Liver (tissue), 8 donors: ENCODE measurements at regions not wholly inside any gene's neighbourhood (a gene's known extent, or its start where the extent isn't known, plus 50 kb on each side); places are given as distances from the start of the nearest gene placed in this dataset.

Experiments used
- DNase-seq: peaks from one replicate; pipeline ENCODE4 v3.0.0-alpha.2; 2017; ENCODE audit warnings: low spot score
- H3K27ac ChIP-seq, 2 donors: one replicate each; pipeline ENCODE4 v1.7.0; 2013; ENCODE audit warnings: inconsistent platforms in 2 of 2, low read length in 2 of 2, control low read depth in 1 of 2, low read depth in 1 of 2, mild to moderate bottlenecking in 1 of 2
- H3K27me3 ChIP-seq, 4 donors: one replicate each; pipeline versions ENCODE4 v1.6.1 to v1.7.0; 2013; ENCODE audit warnings: low read length in 3 of 4, inconsistent platforms in 1 of 4, mild to moderate bottlenecking in 1 of 4, moderate library complexity in 1 of 4; ENCODE audit not compliant: control insufficient read depth in 4 of 4, insufficient read depth in 4 of 4
- H3K36me3 ChIP-seq, 4 donors: one replicate each; pipeline versions ENCODE4 v1.6.1 to v1.7.0; 2013; ENCODE audit warnings: low read length in 3 of 4, mild to moderate bottlenecking in 3 of 4, low read depth in 1 of 4, moderate library complexity in 1 of 4; ENCODE audit not compliant: control insufficient read depth in 4 of 4, insufficient read depth in 3 of 4
- H3K4me1 ChIP-seq, 4 donors: one replicate each; pipeline versions ENCODE4 v1.6.1 to v1.7.0; 2013; ENCODE audit warnings: low read length in 3 of 4, mild to moderate bottlenecking in 3 of 4, moderate library complexity in 1 of 4; ENCODE audit not compliant: control insufficient read depth in 4 of 4, insufficient read depth in 4 of 4
- H3K4me3 ChIP-seq, 3 donors: one replicate each; pipeline versions ENCODE4 v1.6.1 to v1.7.0; 2013; ENCODE audit warnings: low read length in 3 of 3, control low read depth in 1 of 3, low read depth in 1 of 3, mild to moderate bottlenecking in 1 of 3
- H3K9ac ChIP-seq, 2 donors: one replicate each; pipeline ENCODE4 v1.7.0; 2013; ENCODE audit warnings: low read length in 2 of 2, mild to moderate bottlenecking in 2 of 2, moderate library complexity in 2 of 2, control low read depth in 1 of 2, low read depth in 1 of 2
- H3K9me3 ChIP-seq, 4 donors: one replicate each; pipeline versions ENCODE4 v1.6.1 to v1.7.0; 2013; ENCODE audit warnings: low read length in 3 of 4; ENCODE audit not compliant: control insufficient read depth in 4 of 4
- EGR1 ChIP-seq, 2 donors: IDR thresholded peaks; 2 replicates each; pipeline ENCODE4 v1.6.1; 2016 to 2018; ENCODE audit warnings: antibody characterized with exemption in 2 of 2, low read depth in 2 of 2
- FOXA1 ChIP-seq: IDR thresholded peaks from 2 replicates; pipeline ENCODE4 v1.6.1; 2016; ENCODE audit warnings: antibody characterized with exemption
- HNF4A ChIP-seq, 2 donors: conservative IDR thresholded peaks; 2 replicates each; pipeline ENCODE4 v1.6.1; 2016; ENCODE audit warnings: antibody characterized with exemption in 2 of 2, mild to moderate bottlenecking in 2 of 2
- HNF4G ChIP-seq: IDR thresholded peaks from 2 replicates; pipeline ENCODE4 v1.6.1; 2016; ENCODE audit warnings: antibody characterized with exemption
- NR2F2 ChIP-seq: IDR thresholded peaks from 2 replicates; pipeline ENCODE4 v1.6.1; 2016; ENCODE audit warnings: antibody characterized with exemption
- RXRA ChIP-seq, 2 donors: IDR thresholded peaks; 2 replicates each; pipeline ENCODE4 v1.6.1; 2017 to 2018; ENCODE audit warnings: antibody characterized with exemption in 2 of 2, mild to moderate bottlenecking in 1 of 2
- TAF1 ChIP-seq: conservative IDR thresholded peaks from 2 replicates; pipeline ENCODE4 v1.6.1; 2016; ENCODE audit warnings: antibody characterized with exemption, mild to moderate bottlenecking
- YY1 ChIP-seq: IDR thresholded peaks from 2 replicates; pipeline ENCODE4 v1.6.1; 2016; ENCODE audit warnings: antibody characterized with exemption, mild to moderate bottlenecking
- WGBS: extraction: QIAGEN DNeasy Blood & Tissue Kit; methylation state at CpG from one replicate; pipeline ENCODE4 v1.1.7; 2013; 5-methylcytosine and 5-hydroxymethylcytosine counted together
- TF ChIP-seq, protein P1 (sequence below): IDR thresholded peaks from 2 replicates; pipeline ENCODE4 v1.6.1; 2016; ENCODE audit warnings: antibody characterized with exemption
- TF ChIP-seq, protein P2 (sequence below): IDR thresholded peaks from 2 replicates; pipeline ENCODE4 v1.6.1; 2016; ENCODE audit warnings: antibody characterized with exemption
- TF ChIP-seq, protein P3 (sequence below): IDR thresholded peaks from 2 replicates; pipeline ENCODE4 v1.6.1; 2016; ENCODE audit warnings: antibody characterized with exemption, mild to moderate bottlenecking
- TF ChIP-seq, protein P4 (sequence below): fragments of 150-350 bp; IDR thresholded peaks from 2 replicates; pipeline ENCODE4 v1.5.1; 2017; ENCODE audit warnings: improper control_type of control experiment, low read depth, low read length; ENCODE audit not compliant: missing input control
- donor health status: healthy.
- donor health status: healthy.
- donor health status: healthy.
- donor health status: healthy.
- donor health status: healthy.

DNA sequence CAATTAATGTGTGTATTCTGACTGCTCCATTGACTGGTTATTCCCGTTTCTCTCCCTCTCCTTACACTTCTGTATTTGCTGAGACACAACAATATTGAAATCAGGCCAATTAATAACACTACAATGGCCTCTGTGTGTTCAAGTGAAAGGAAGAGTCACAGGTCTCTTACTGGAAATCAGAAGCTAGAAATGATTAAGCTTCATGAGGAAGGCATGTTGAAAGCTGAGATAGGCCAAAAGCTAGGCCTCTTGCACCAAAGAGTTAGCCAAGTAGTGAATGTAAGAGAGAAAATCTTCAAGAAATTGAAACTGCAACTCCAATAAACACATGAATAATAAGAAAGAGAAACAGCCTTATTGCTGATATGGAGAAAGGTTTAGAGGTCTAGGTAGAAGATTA lies 489.5 kb upstream of the CITED2 start:
- Histone ChIP-seq H3K4me1 (no peaks in the 10 kb centered on the region), H3K9ac (no peak overlapping the region), H3K9me3 (no peaks in the 10 kb centered on the region), H3K4me3 (no peak overlapping the region), H3K27ac (no peak overlapping the region), H3K36me3 (no peaks in the 10 kb centered on the region), H3K27me3 (no peaks in the 10 kb centered on the region)
- WGBS, result 81% methylated on average over 1 of the region's 1 CpG
- DNase-seq, result no peak
- TF ChIP-seq HNF4A (conservative IDR thresholded peaks at IDR 0.05) (no peak), YY1 (no peak), FOXA1 (no peak)
- TF ChIP-seq, protein P1, sequence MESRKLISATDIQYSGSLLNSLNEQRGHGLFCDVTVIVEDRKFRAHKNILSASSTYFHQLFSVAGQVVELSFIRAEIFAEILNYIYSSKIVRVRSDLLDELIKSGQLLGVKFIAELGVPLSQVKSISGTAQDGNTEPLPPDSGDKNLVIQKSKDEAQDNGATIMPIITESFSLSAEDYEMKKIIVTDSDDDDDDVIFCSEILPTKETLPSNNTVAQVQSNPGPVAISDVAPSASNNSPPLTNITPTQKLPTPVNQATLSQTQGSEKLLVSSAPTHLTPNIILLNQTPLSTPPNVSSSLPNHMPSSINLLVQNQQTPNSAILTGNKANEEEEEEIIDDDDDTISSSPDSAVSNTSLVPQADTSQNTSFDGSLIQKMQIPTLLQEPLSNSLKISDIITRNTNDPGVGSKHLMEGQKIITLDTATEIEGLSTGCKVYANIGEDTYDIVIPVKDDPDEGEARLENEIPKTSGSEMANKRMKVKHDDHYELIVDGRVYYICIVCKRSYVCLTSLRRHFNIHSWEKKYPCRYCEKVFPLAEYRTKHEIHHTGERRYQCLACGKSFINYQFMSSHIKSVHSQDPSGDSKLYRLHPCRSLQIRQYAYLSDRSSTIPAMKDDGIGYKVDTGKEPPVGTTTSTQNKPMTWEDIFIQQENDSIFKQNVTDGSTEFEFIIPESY, result no peak

DNA sequence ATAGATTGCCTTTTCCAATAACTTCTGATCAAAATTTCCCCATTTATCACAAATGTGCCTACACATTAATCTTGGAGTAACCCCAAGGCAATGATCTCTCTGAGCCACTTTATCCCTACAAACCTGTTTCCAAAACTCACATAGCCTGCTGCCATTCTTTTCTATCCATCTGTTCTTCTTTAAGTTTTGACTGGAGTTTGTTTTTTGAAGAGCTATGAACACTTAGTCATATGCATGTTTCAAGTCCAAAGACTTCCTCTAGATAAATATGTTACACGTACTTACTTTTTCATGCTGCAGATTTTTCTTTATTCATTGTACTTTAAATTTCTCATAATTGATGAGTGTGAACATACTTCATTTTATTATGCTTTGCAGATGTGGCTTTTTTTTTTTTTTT lies 488.9 kb upstream of the CITED2 start:
- TF ChIP-seq, protein P2, sequence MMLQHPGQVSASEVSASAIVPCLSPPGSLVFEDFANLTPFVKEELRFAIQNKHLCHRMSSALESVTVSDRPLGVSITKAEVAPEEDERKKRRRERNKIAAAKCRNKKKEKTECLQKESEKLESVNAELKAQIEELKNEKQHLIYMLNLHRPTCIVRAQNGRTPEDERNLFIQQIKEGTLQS, result no peak
- TF ChIP-seq NR2F2 (no peak), EGR1 (IDR thresholded peaks at IDR 0.05; ENCODE audit: low read depth in 2 of 2) (no peak)
- TF ChIP-seq, protein P1, result no peak
- no peaks in the 10 kb centered on the region for H3K9me3 ChIP-seq
- H3K36me3 ChIP-seq, result no peaks in the 10 kb centered on the region
- no peaks in the 10 kb centered on the region for H3K4me1 ChIP-seq
- no peak overlapping the region for H3K27ac ChIP-seq
- no peak overlapping the region for H3K9ac ChIP-seq
- H3K27me3 ChIP-seq, result no peaks in the 10 kb centered on the region
- H3K4me3 ChIP-seq, result no peak overlapping the region
- DNase-seq, result no peak
- 89% methylated on average over 1 of the region's 1 CpG for WGBS

DNA sequence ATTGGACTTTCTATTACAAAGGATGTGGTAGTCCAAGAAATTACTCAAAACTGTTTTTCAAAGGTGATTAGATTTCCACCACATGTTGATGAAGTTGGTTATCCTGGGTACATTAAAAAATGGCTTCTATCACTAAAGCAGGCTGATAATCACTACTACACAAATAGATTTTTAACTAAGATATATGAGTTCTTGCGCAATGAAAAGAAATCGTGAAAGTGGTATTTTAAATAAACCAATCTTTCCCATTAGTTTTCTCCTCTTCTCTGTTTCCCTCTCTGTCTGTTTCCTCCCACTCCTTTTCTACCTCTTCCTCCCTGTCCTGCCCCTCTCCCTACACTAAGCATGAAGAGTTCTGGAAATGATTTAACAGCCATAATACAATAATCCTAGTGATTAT lies 487.9 kb upstream of the CITED2 start:
- H3K9me3 ChIP-seq, result no peaks in the 10 kb centered on the region
- no peak for DNase-seq
- TF ChIP-seq, protein P3, sequence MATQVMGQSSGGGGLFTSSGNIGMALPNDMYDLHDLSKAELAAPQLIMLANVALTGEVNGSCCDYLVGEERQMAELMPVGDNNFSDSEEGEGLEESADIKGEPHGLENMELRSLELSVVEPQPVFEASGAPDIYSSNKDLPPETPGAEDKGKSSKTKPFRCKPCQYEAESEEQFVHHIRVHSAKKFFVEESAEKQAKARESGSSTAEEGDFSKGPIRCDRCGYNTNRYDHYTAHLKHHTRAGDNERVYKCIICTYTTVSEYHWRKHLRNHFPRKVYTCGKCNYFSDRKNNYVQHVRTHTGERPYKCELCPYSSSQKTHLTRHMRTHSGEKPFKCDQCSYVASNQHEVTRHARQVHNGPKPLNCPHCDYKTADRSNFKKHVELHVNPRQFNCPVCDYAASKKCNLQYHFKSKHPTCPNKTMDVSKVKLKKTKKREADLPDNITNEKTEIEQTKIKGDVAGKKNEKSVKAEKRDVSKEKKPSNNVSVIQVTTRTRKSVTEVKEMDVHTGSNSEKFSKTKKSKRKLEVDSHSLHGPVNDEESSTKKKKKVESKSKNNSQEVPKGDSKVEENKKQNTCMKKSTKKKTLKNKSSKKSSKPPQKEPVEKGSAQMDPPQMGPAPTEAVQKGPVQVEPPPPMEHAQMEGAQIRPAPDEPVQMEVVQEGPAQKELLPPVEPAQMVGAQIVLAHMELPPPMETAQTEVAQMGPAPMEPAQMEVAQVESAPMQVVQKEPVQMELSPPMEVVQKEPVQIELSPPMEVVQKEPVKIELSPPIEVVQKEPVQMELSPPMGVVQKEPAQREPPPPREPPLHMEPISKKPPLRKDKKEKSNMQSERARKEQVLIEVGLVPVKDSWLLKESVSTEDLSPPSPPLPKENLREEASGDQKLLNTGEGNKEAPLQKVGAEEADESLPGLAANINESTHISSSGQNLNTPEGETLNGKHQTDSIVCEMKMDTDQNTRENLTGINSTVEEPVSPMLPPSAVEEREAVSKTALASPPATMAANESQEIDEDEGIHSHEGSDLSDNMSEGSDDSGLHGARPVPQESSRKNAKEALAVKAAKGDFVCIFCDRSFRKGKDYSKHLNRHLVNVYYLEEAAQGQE, result no peak
- TF ChIP-seq, protein P4, sequence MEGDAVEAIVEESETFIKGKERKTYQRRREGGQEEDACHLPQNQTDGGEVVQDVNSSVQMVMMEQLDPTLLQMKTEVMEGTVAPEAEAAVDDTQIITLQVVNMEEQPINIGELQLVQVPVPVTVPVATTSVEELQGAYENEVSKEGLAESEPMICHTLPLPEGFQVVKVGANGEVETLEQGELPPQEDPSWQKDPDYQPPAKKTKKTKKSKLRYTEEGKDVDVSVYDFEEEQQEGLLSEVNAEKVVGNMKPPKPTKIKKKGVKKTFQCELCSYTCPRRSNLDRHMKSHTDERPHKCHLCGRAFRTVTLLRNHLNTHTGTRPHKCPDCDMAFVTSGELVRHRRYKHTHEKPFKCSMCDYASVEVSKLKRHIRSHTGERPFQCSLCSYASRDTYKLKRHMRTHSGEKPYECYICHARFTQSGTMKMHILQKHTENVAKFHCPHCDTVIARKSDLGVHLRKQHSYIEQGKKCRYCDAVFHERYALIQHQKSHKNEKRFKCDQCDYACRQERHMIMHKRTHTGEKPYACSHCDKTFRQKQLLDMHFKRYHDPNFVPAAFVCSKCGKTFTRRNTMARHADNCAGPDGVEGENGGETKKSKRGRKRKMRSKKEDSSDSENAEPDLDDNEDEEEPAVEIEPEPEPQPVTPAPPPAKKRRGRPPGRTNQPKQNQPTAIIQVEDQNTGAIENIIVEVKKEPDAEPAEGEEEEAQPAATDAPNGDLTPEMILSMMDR, result no peak
- TF ChIP-seq EGR1 (IDR thresholded peaks at IDR 0.05; ENCODE audit: low read depth in 2 of 2) (no peak), TAF1 (no peak), RXRA (IDR thresholded peaks at IDR 0.05) (no peak), FOXA1 (no peak), HNF4G (no peak), YY1 (no peak)
- TF ChIP-seq, protein P2, result no peak
- H3K36me3 ChIP-seq, result no peaks in the 10 kb centered on the region
- H3K9ac ChIP-seq, result no peak overlapping the region
- no peak overlapping the region for H3K27ac ChIP-seq
- no peak overlapping the region for H3K4me3 ChIP-seq
- H3K27me3 ChIP-seq, result no peaks in the 10 kb centered on the region
- no peaks in the 10 kb centered on the region for H3K4me1 ChIP-seq
- 75% methylated on average over 2 of the region's 2 CpGs for WGBS
